HepG2 (cell line): ENCODE measurements at regions not wholly inside any gene's neighbourhood (a gene's known extent, or its start where the extent isn't known, plus 50 kb on each side); places are given as distances from the start of the nearest gene placed in this dataset.

ENCODE experiments used
- ATAC-seq: fragments of 200-7000 bp; cut with Tn5 transposase; 3 replicates; pipeline ENCODE4 v1.9.1; 2020; ENCODE audit warnings: mild to moderate bottlenecking, moderate library complexity
- BruUV-seq: library from RNA; stranded (reverse); fragments of 400-500 nt; replicated peaks from 2 replicates; lab custom pipeline; 2021; lab: Mats Ljungman, UMichigan
- CTCF ChIA-PET: fragments of 300-600 bp; formaldehyde crosslinking; extraction: SDS; loops from one replicate; lab custom pipeline; 2021; ENCODE audit warnings: low total read pairs, inconsistent platforms, low intra/inter-chr PET ratio; lab: Yijun Ruan, JAX
- POLR2A ChIA-PET: fragments of 350-600 bp; sonication (Branson Sonifier 250); formaldehyde crosslinking; loops from one replicate; lab custom pipeline; 2020; ENCODE audit warnings: antibody characterized with exemption, inconsistent platforms; lab: Yijun Ruan, JAX
- DNase-seq: peaks from one replicate; pipeline ENCODE4 v3.0.0-alpha.2; 2015; ENCODE audit warnings: low spot score
- FAIRE-seq: peaks from 3 replicates; lab custom pipeline; 2011; peaks lifted over from hg19 to GRCh38; lab: Jason Lieb, UNC
- H2AFZ ChIP-seq: one replicate; pipeline ENCODE4 v1.6.1; 2011; ENCODE audit warnings: low read length, inconsistent platforms
- H3K27ac ChIP-seq: fragments of 300-600 bp; 3 replicates; pipeline ENCODE4 v1.8.0; 2011; ENCODE audit warnings: mixed run types, mild to moderate bottlenecking, mixed read lengths, low read length, inconsistent platforms; ENCODE audit not compliant: insufficient read depth; ENCODE audit errors: extremely low read length
- H3K27me3 ChIP-seq, 2 experiments: fragments of 200-600 bp in 1 of 2; 2 replicates in 1 of 2; 3 replicates in 1 of 2; pipeline versions ENCODE4 v1.6.0 to v1.8.0; 2011; ENCODE audit warnings: low read length in 2 of 2, mild to moderate bottlenecking in 2 of 2, moderate library complexity in 2 of 2, inconsistent platforms in 1 of 2; ENCODE audit not compliant: insufficient read depth in 2 of 2, control insufficient read depth in 1 of 2
- H3K36me3 ChIP-seq, 2 experiments: fragments of 200-600 bp in 1 of 2; replicated peaks in 1 of 2; 2 replicates in 1 of 2; 3 replicates in 1 of 2; pipeline versions ENCODE4 v1.5.1 to v1.8.0; 2011; ENCODE audit warnings: low read length in 2 of 2, inconsistent platforms in 1 of 2; ENCODE audit not compliant: insufficient read depth in 2 of 2, control insufficient read depth in 1 of 2
- H3K4me1 ChIP-seq: 2 replicates; pipeline ENCODE4 v1.5.1; 2012; ENCODE audit warnings: low read length, inconsistent platforms; ENCODE audit not compliant: insufficient read depth
- H3K4me2 ChIP-seq: 2 replicates; pipeline ENCODE4 v1.6.0; 2011; ENCODE audit warnings: low read depth, low read length, inconsistent platforms
- H3K4me3 ChIP-seq, 3 experiments: fragments of 200-600 bp in 1 of 3; sonication (generic), shearing (Covaris generic) in 1 of 3; replicated peaks in 1 of 3; 2 replicates each; pipeline ENCODE4 v1.5.1; 2011 to 2016; ENCODE audit warnings: low read length in 3 of 3, inconsistent platforms in 2 of 3, low read depth in 2 of 3, mild to moderate bottlenecking in 2 of 3, control low read depth in 1 of 3, mixed read lengths in 1 of 3; ENCODE audit not compliant: insufficient read depth in 1 of 3
- H3K79me2 ChIP-seq: one replicate; pipeline ENCODE4 v1.6.1; 2011; ENCODE audit warnings: low read length, inconsistent platforms; ENCODE audit not compliant: insufficient read depth
- H3K9ac ChIP-seq: 2 replicates; pipeline ENCODE4 v1.6.0; 2011; ENCODE audit warnings: mild to moderate bottlenecking, low read depth, low read length, inconsistent platforms; ENCODE audit not compliant: insufficient read depth
- H3K9me3 ChIP-seq: 2 replicates; pipeline ENCODE4 v1.5.1; 2012; ENCODE audit warnings: mild to moderate bottlenecking, low read length
- H4K20me1 ChIP-seq: 2 replicates; pipeline ENCODE4 v1.6.0; 2011; ENCODE audit warnings: inconsistent platforms, mild to moderate bottlenecking, low read length, moderate library complexity; ENCODE audit not compliant: insufficient read depth
- ETS1 ChIP-seq: sonication (generic); formaldehyde crosslinking; IDR thresholded peaks from 2 replicates; pipeline ENCODE4 v1.4.0; 2020; ENCODE audit warnings: missing genetic modification reagents
- HDAC6 ChIP-seq: fragments of 200-600 bp; sonication (generic); IDR thresholded peaks from 2 replicates; pipeline ENCODE4 v1.7.0; 2017; ENCODE audit warnings: mild to moderate bottlenecking, antibody characterized with exemption, low read length, low read depth
- MAF1 ChIP-seq: sonication (generic); formaldehyde crosslinking; IDR thresholded peaks from 2 replicates; pipeline ENCODE4 v1.5.0; 2020; ENCODE audit warnings: missing genetic modification reagents, borderline replicate concordance
- POLR2A ChIP-seq, 2 experiments: IDR thresholded peaks; 2 replicates each; pipeline ENCODE4 v1.6.1; 2011; ENCODE audit warnings: low read depth in 2 of 2, low read length in 2 of 2, mild to moderate bottlenecking in 1 of 2, moderate library complexity in 1 of 2; ENCODE audit not compliant: insufficient read depth in 1 of 2
- RFX5 ChIP-seq: IDR thresholded peaks from 2 replicates; pipeline ENCODE4 v1.6.1; 2011; ENCODE audit warnings: low read depth, low read length, improper control_type of control experiment
- ZBTB7A ChIP-seq: sonication (generic); formaldehyde crosslinking; IDR thresholded peaks from 2 replicates; pipeline ENCODE4 v1.8.0; 2022; ENCODE audit warnings: mild to moderate bottlenecking, missing genetic modification reagents
- ZNF3 ChIP-seq: IDR thresholded peaks from 2 replicates; pipeline ENCODE4 v1.7.0; 2017; ENCODE audit warnings: inconsistent platforms
- ZNF766 ChIP-seq: sonication (generic); formaldehyde crosslinking; IDR thresholded peaks from 2 replicates; pipeline ENCODE4 v1.5.0; 2020; ENCODE audit warnings: missing genetic modification reagents, borderline replicate concordance
- WGBS: methylation state at CpG from one replicate; pipeline ENCODE4 v1.1.6; 2017; ENCODE audit warnings: low lambda C conversion rate; 5-methylcytosine and 5-hydroxymethylcytosine counted together
- in situ Hi-C: cut with HindIII; loops from 2 replicates; pipeline ENCODE4 v1.10.0; 2017; ENCODE audit warnings: low pct_unique_long_range_greater_than_20kb; ENCODE audit not compliant: extremely low pct_ligation_motif_present
- intact Hi-C: fragments of 100-400 bp; cut with micrococcal nuclease; formaldehyde crosslinking; loops from one replicate; pipeline ENCODE4 v1.10.0; 2022; ENCODE audit not compliant: unreplicated experiment

- no peaks in the 10 kb centered on the region for H3K4me1 ChIP-seq
- H3K27me3 ChIP-seq, result no peaks in the 10 kb centered on the region
- no peak overlapping the region for H2AFZ ChIP-seq
- H3K9me3 ChIP-seq, result no peaks in the 10 kb centered on the region
- DNase-seq (no peak), ATAC-seq (no peak)
- CTCF ChIA-PET, result no interaction called here
- in situ Hi-C loops, result loop anchor here (10.0 kb wide), 1 partner anchor 153 kb away; no protein-coding TSS in a partner anchor
- no peak overlapping the region for H3K27ac ChIP-seq
- TF ChIP-seq ETS1, result no peak
- TF ChIP-seq RFX5, result no peak
- no peak for TF ChIP-seq HDAC6
- no peak for TF ChIP-seq ZNF766 (CRISPR knock-in tag)
- TF ChIP-seq, all 625 proteins: peak for 0
- no peak overlapping the region for H3K4me2 ChIP-seq
- no peak overlapping the region for H3K4me3 ChIP-seq
- POLR2A ChIA-PET, result no interaction called here
- peaks cover under 1% of the 10 kb centered on the region; the same call in 1 of the 2 replicates for H4K20me1 ChIP-seq
- intact Hi-C loops, result no loop called here
- H3K79me2 ChIP-seq, result peaks cover 31% of the 10 kb centered on the region
- BruUV-seq, result no TSS peak
- peaks cover 4 to 15% of the 10 kb centered on the region in 2 experiments for H3K36me3 ChIP-seq
- H3K9ac ChIP-seq, result no peak overlapping the region
- WGBS, result 74% methylated on average over 2 of the region's 2 CpGs
- no peak for FAIRE-seq
Measured at GRCh38 chr7:131047651-131048304, 279.9 kb upstream of the MKLN1 start.

- H3K36me3 ChIP-seq, result peaks cover 2 to 15% of the 10 kb centered on the region in 2 experiments
- WGBS, result 92% methylated on average over 2 of the region's 2 CpGs
- intact Hi-C loops (no loop called here), in situ Hi-C loops (no loop called here)
- H3K79me2 ChIP-seq, result peaks cover 42% of the 10 kb centered on the region
- ATAC-seq, result no peak
- H3K4me1 ChIP-seq, result peaks cover 23% of the 10 kb centered on the region
- no peak overlapping the region for H3K27ac ChIP-seq
- ChIA-PET CTCF (no interaction called here), POLR2A (no interaction called here)
- no peak for DNase-seq
- no peaks in the 10 kb centered on the region for H3K27me3 ChIP-seq
- no peak overlapping the region for H3K4me2 ChIP-seq
- H2AFZ ChIP-seq, result no peak overlapping the region
- no peaks in the 10 kb centered on the region for H3K9me3 ChIP-seq
- H4K20me1 ChIP-seq, result no peaks in the 10 kb centered on the region
- TF ChIP-seq POLR2A (IDR thresholded peaks at IDR 0.05; ENCODE audit: insufficient read depth in 1 of 2, low read depth in 2 of 2, low read length in 2 of 2), result no peak
- TF ChIP-seq ZBTB7A (CRISPR knock-in tag), result no peak
- no peak for TF ChIP-seq ZNF3
- no peak for TF ChIP-seq MAF1
- H3K4me3 ChIP-seq, result no peak overlapping the region
- FAIRE-seq, result no peak
- H3K9ac ChIP-seq, result no peak overlapping the region
- no TSS peak for BruUV-seq
Measured at GRCh38 chr7:131051304-131051703, 276.4 kb upstream of the MKLN1 start.
